Aorta (tissue), 5 donors: ENCODE measurements at regions not wholly inside any gene's neighbourhood (a gene's known extent, or its start where the extent isn't known, plus 50 kb on each side); places are given as distances from the start of the nearest gene placed in this dataset.

Experiments used
- ATAC-seq: fragments of 200-7000 bp; cut with Tn5 transposase; one replicate; pipeline ENCODE4 v1.9.1; 2022; ENCODE audit warnings: moderate library complexity; ENCODE audit not compliant: low FRiP score
- DNase-seq, 2 donors: peaks; one replicate each; pipeline ENCODE4 v3.0.0-alpha.2; 2020
- H3K27ac ChIP-seq, 2 donors: one replicate each; pipeline ENCODE4 v1.5.1; 2013; ENCODE audit warnings: low read length in 2 of 2, mild to moderate bottlenecking in 2 of 2, moderate library complexity in 2 of 2, control low read depth in 1 of 2, inconsistent platforms in 1 of 2, low read depth in 1 of 2
- H3K27me3 ChIP-seq, 2 donors: one replicate each; pipeline ENCODE4 v1.6.1; 2013; ENCODE audit warnings: control low read depth in 1 of 2, low read length in 1 of 2, mild to moderate bottlenecking in 1 of 2, moderate library complexity in 1 of 2; ENCODE audit not compliant: insufficient read depth in 2 of 2, control insufficient read depth in 1 of 2
- H3K36me3 ChIP-seq, 2 donors: one replicate each; pipeline ENCODE4 v1.6.1; 2013; ENCODE audit warnings: control low read depth in 1 of 2, low read length in 1 of 2, mild to moderate bottlenecking in 1 of 2; ENCODE audit not compliant: insufficient read depth in 2 of 2, control insufficient read depth in 1 of 2
- H3K4me1 ChIP-seq, 2 donors: one replicate each; pipeline ENCODE4 v1.6.1; 2013; ENCODE audit warnings: low read length in 2 of 2, control low read depth in 1 of 2, mild to moderate bottlenecking in 1 of 2, moderate library complexity in 1 of 2; ENCODE audit not compliant: insufficient read depth in 2 of 2, control insufficient read depth in 1 of 2
- H3K4me3 ChIP-seq, 2 donors: one replicate each; pipeline ENCODE4 v1.5.1; 2013; ENCODE audit warnings: low read length in 2 of 2, control low read depth in 1 of 2, mild to moderate bottlenecking in 1 of 2
- H3K9me3 ChIP-seq: one replicate; pipeline ENCODE4 v1.6.1; 2013; ENCODE audit warnings: mild to moderate bottlenecking, low read length; ENCODE audit not compliant: control insufficient read depth
- WGBS, 2 donors: extraction: QIAGEN DNeasy Blood & Tissue Kit; methylation state at CpG; one replicate each; pipeline ENCODE4 v1.1.7; 2013; 5-methylcytosine and 5-hydroxymethylcytosine counted together
- intact Hi-C, 2 donors: fragments of 100-400 bp; cut with DNase I; formaldehyde crosslinking; loops; one replicate each; pipeline versions ENCODE4 v1.14.2 to v1.15.0; 2022
- donor health status: healthy with polysubstance abuse.
- donor health status: Bipolar disorder and iron deficiency.
- donor health status: DM: no; HTN: no; CAD: no.
- donor health status: DM: no; HTN: no; CAD: no.
- donor health status: DM: yes; HTN: yes; CAD: no.

DNA sequence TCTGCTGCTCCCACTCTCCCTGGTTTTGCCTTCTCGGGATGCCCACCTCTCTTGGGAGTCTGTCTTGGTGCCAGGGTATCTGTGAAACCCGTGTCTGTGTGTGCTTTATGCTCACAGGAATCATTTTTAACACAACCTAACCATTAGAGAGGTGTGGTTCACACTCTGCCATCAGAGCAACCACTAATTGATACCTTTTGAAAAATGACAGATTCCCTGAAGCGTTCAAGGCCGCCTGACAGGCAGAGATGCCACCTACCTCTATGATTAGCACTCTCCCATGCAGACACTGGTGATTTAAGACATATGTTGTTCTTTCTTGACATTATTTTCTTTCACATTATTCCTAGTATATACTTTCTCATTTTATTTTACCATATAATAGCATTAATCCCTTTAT, 207.3 kb upstream of the SGCD start:
- no peaks in the 10 kb centered on the region for H3K27me3 ChIP-seq
- no peak overlapping the region for H3K4me3 ChIP-seq
- H3K4me1 ChIP-seq, result no peaks in the 10 kb centered on the region
- no peaks in the 10 kb centered on the region for H3K36me3 ChIP-seq
- H3K9me3 ChIP-seq, result no peaks in the 10 kb centered on the region
- no peak overlapping the region for H3K27ac ChIP-seq
- 87 to 91% methylated on average over 4 of the region's 4 CpGs for WGBS, 2 donors
- DNase-seq, result no peak
- intact Hi-C loops, result no loop called here
- ATAC-seq, result no peak

DNA sequence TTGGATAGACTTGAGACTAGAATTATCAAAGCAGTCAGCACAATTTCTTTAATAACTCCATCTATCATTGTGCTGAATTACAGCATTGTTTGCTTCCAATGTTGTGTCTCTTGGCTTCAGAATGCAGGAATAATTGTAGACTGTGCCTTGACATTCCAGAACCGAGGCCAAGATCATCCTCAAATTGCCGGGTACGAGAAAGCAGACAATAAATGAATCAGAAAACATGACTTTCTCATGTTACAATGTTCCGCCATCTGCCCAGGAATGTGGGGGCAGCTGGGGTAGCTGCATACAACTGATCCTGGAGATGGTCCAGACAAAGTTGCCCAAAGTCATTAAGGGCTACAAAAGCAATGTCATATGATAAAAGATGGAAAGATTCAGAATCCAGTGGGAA, 206.2 kb upstream of the SGCD start:
- no peaks in the 10 kb centered on the region for H3K36me3 ChIP-seq
- H3K27me3 ChIP-seq, result no peaks in the 10 kb centered on the region
- no peak overlapping the region for H3K4me3 ChIP-seq
- no peak overlapping the region for H3K27ac ChIP-seq
- no peak for ATAC-seq
- intact Hi-C loops, result no loop called here
- 25 to 28% methylated on average over 4 of the region's 4 CpGs for WGBS, 2 donors
- H3K4me1 ChIP-seq, result no peaks in the 10 kb centered on the region
- no peak for DNase-seq
- no peaks in the 10 kb centered on the region for H3K9me3 ChIP-seq

DNA sequence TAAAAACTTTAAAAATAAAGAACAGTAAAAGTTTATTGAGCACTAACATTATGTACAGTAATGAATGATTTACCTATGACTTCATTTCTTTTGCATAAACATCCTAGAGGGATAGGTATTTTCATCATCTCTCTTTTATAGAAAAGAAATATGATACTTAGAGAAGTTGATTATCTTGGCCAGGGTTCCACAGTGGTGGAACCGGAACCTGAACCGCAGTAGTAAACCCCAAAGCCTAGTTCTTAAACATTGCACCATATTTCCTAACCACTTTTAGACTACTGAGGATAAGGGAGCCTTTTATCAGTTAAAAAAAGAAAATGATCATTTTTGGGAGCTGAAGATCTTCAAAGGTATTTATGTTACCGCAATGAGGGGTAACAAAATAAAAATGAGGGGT, 205.7 kb upstream of the SGCD start:
- H3K36me3 ChIP-seq, result no peaks in the 10 kb centered on the region
- DNase-seq (no peak), ATAC-seq (no peak)
- no peaks in the 10 kb centered on the region for H3K9me3 ChIP-seq
- intact Hi-C loops, result no loop called here
- H3K4me1 ChIP-seq, result no peaks in the 10 kb centered on the region
- WGBS, 2 donors, result 38 to 46% methylated on average over 3 of the region's 3 CpGs
- no peak overlapping the region for H3K4me3 ChIP-seq
- H3K27ac ChIP-seq, result no peak overlapping the region
- no peaks in the 10 kb centered on the region for H3K27me3 ChIP-seq

DNA sequence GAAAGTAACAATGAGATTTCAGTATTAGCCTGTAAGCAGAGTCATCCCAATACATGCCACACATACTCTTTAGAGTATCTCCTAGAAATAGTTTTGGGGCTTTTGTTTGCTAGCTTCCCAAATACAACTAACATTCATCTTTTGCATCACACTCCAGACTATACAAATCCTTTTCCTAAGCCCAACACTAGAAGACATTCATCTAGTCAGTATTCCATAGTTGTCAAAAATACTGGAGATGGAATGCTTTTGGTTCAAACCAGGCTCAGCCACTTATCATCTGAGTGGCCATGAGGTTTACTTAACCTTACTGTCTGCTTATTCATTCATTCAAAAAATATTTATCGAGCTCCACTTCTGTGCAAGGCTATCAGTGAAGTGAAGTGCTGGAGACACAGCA, 205.1 kb upstream of the SGCD start:
- ATAC-seq (no peak), DNase-seq (no peak)
- Histone ChIP-seq H3K27me3 (no peaks in the 10 kb centered on the region), H3K4me3 (no peak overlapping the region), H3K27ac (no peak overlapping the region), H3K36me3 (no peaks in the 10 kb centered on the region), H3K4me1 (no peaks in the 10 kb centered on the region), H3K9me3 (no peaks in the 10 kb centered on the region)
- 7 to 21% methylated on average over 1 of the region's 1 CpG for WGBS, 2 donors
- intact Hi-C loops, result no loop called here

DNA sequence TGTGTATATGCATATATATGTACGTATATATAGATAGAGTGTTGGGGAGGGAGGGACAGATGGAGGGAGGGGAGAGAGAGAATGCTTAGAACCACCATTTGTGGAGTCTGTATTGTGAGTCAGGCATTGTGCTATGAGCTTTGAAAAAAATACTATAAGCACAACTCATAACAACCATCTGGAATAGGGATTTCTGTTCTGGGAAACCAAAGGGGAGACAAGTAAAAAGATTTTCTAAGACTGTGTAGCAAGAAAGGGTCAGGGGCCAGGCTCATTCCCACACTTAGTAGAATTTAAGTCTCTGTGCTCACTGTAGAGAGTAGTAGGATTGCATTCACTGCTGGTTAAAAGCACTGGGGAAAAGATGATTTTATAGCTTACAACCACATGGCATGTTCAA, 202.3 kb upstream of the SGCD start:
- Histone ChIP-seq H3K4me1 (no peaks in the 10 kb centered on the region), H3K36me3 (no peaks in the 10 kb centered on the region), H3K27ac (no peak overlapping the region), H3K9me3 (no peaks in the 10 kb centered on the region), H3K27me3 (no peaks in the 10 kb centered on the region), H3K4me3 (no peak overlapping the region)
- no peak for DNase-seq
- no peak for ATAC-seq
- 47 to 95% methylated on average over 1 of the region's 1 CpG for WGBS, 2 donors
- intact Hi-C loops, result no loop called here

DNA sequence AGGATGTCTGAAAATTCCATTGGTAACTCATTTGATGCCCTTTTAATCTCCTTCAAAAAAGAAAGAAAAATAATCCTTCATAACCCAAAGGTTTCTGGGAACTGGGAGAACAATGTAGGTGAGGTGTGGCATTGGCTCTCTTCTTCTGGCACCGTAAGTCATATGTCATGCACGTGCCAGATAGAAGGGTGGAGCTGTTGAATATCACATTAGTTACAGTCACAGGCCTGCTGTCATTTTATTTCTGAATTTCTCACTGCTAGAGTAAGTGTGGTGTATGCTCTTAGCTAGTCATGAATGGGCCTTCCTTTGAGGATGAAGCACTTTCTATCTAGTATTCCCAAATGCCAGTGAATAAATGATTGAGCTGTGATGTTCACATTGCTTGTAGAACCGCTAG, 201.8 kb upstream of the SGCD start:
- DNase-seq (no peak), ATAC-seq (no peak)
- intact Hi-C loops, result no loop called here
- no peaks in the 10 kb centered on the region for H3K36me3 ChIP-seq
- no peak overlapping the region for H3K27ac ChIP-seq
- H3K27me3 ChIP-seq, result no peaks in the 10 kb centered on the region
- WGBS, 2 donors, result 78 to 82% methylated on average over 3 of the region's 3 CpGs
- H3K4me3 ChIP-seq, result no peak overlapping the region
- no peaks in the 10 kb centered on the region for H3K9me3 ChIP-seq
- H3K4me1 ChIP-seq, result no peaks in the 10 kb centered on the region

DNA sequence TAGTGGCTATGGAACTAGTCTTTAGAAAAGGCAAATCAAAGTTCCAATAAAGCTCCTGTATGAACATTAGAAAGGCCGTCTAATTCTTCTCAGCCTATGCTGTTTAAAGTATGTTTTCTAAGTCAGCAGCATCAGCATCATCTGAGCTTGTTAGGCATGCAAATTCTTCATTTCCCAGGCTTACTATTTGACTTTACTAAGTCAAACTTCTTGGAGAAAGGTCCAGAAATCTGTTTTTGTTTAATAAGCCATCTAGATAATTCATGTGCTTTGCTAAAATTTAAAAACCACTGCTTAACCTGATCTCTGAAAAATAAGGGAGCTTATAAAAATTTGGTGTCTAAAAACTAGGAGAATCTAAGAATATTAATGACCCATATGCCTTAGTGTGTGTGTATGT, 200.2 kb upstream of the SGCD start:
- Histone ChIP-seq H3K27me3 (no peaks in the 10 kb centered on the region), H3K4me1 (no peaks in the 10 kb centered on the region), H3K9me3 (no peaks in the 10 kb centered on the region), H3K4me3 (no peak overlapping the region), H3K27ac (no peak overlapping the region), H3K36me3 (no peaks in the 10 kb centered on the region)
- DNase-seq (no peak), ATAC-seq (no peak)
- intact Hi-C loops, result no loop called here
- WGBS, 2 donors, result 78% methylated on average over 1 of the region's 1 CpG

DNA sequence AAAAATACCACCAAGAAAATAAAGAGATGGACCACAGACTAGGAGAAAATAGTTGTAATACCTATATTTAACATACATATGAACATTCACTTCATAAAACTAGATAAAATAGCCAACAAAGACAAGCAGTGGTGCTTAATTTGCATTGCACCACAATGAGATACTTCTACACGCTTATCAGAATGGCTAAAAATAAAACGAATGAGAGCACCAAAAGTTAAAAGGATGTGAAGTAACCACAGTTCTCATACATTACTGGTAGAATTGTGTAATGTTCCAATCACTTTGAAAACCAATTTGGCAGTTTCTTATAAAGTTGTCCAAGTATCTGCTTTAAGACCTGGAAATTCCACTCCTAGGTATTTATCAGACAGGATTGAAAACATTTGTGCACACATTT, 198.9 kb upstream of the SGCD start:
- no peak overlapping the region for H3K27ac ChIP-seq
- ATAC-seq (no peak), DNase-seq (no peak)
- no peaks in the 10 kb centered on the region for H3K4me1 ChIP-seq
- no peak overlapping the region for H3K4me3 ChIP-seq
- intact Hi-C loops, result no loop called here
- no peaks in the 10 kb centered on the region for H3K9me3 ChIP-seq
- H3K27me3 ChIP-seq, result no peaks in the 10 kb centered on the region
- H3K36me3 ChIP-seq, result no peaks in the 10 kb centered on the region
- WGBS, 2 donors, result 15 to 16% methylated on average over 2 of the region's 2 CpGs

DNA sequence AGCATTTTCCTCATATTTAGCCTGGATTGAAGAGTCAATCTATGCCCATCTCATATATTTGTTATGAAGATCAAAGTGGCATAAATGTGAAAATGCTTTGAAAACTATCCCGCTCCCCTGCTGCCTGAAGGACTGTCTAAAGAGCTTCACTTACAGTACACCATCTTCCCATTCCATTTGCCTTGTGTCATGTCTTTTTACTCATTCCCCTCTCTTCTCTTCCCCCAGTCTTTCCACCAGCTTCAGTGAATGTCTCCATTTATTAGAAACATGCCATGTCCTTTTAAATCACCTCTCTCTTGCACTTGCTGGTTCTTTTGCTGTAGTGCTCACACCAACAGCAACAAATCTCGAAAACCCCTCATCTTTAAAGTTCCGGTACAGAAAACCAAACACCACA, 192.7 kb upstream of the SGCD start:
- no peak overlapping the region for H3K27ac ChIP-seq
- H3K36me3 ChIP-seq, result no peaks in the 10 kb centered on the region
- intact Hi-C loops, result no loop called here
- ATAC-seq, result no peak
- no peak overlapping the region for H3K4me3 ChIP-seq
- H3K27me3 ChIP-seq, result no peaks in the 10 kb centered on the region
- WGBS, 2 donors, result 84 to 91% methylated on average over 3 of the region's 3 CpGs
- H3K9me3 ChIP-seq, result no peaks in the 10 kb centered on the region
- no peak for DNase-seq
- no peaks in the 10 kb centered on the region for H3K4me1 ChIP-seq
